ENCODE measurements at regions not wholly inside any gene's neighbourhood (a gene's known extent, or its start where the extent isn't known, plus 50 kb on each side); places are given as distances from the start of the nearest gene placed in this dataset.
"Not testable (repeated sequence)": the region's sequence is repeated elsewhere in the genome, so short reads cannot be mapped to it uniquely, and the experiment has no call there.

- no peak for DNase-seq
These were observed 122.9 kb upstream of the PDE7B start for GRCh38 chr6:135728589-135728988.

- DNase-seq = no peak
These were observed 120.4 kb upstream of the PDE7B start for GRCh38 chr6:135731116-135731515.

DNA sequence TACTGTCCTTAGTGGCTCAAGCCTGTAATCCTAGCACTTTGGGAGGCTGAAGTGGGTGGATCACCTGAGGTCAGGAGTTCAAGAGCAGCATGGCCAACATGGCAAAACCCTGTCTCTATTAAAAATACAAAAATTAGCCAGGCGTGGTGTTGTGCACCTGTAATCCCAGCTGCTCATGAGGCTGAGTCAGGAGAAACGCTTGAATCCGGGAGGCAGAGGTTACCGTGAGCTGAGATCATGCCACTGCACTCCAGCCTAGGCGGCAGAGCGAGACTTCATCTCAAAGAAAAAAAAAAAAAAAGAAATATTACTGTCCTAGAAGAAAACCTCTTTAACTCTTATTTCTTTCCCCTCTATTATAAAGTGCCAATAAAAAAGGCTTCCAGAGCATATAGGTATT is 115.2 kb upstream of the PDE7B start:
- DNase-seq = not testable (repeated sequence)

GRCh38 chr6:135738636-135739035 is 112.9 kb upstream of the PDE7B start:
- no peak for DNase-seq

DNA sequence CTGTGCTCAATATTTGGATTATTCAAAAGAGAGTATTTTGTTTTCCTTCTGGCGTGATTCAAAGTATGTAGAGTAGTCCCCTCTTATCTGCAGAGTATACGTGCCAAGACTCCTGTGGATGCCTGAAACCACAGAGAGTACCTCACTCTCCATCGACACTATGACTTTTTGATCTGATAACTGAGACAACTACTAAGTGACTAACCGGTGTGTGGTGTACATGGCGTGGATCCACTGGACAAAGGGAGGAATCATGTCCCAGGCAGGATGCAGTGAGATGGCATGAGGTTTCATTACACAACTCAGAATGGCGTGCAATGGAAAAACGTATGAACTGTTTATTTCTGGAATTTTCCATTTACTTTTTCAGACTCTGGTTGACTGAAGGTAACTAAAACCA is 112.2 kb upstream of the PDE7B start:
- no peak for DNase-seq

DNA sequence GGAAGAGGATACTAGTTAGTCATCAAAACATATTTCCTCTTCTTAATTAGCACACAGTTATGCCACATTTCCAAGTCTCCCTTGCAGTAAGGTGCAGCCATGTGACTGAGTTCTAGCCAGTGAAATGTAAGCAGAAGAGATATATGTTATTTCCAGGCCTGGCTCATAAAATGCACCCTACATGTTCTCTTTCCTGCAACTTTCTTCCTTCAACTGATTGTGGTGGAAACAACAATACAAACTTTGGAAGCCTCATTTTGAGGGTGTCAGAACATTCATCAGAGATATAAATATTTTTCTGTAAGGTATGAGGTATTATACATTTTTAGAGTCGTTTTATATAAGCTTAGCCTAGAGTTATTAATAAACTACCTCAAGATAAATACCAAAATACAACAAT is 110.9 kb upstream of the PDE7B start:
- no peak for DNase-seq

DNA sequence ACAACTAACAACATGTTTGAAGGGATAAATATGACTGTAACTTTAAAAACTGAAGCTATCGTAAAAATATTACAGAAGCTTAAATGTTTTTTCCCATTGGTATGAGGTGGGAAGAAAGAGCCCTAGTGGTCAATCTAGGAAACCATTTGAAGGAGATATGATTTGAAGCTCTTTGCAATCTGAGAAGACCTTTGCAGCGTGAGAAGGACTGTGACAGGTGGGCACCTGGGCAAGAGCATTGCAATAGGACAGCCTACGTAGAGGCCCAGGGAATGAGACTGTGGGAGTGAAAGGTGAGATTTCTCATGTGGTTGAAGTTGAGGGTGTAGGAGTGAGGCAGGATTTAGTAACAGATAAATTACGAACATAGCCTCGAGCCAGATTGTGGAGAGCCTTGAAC is 108.0 kb upstream of the PDE7B start:
- DNase-seq = no peak

- DNase-seq = no peak
These were observed 103.3 kb upstream of the PDE7B start for GRCh38 chr6:135748189-135748588.

- DNase-seq = no peak
These were observed 101.4 kb upstream of the PDE7B start for GRCh38 chr6:135750081-135750480.

DNA sequence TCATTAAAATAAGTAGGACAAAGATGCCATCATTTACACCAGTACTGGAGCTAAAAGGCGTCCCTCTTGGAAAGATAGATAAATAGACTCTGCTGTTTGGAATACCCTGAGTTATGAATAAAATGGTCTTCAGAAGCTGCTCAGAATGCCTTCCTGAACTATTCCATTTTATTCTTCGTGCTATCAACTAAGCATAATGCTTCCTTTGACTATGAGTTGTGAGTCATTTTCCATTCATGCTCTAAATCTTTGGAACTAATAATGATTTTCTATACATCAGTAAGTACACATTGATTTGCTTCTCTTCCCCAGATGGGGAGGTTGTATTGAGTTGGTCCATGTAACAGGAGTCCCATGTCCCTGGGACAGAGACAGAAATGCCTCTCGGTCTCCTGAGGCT is 98.3 kb upstream of the PDE7B start:
- no peak for DNase-seq

GRCh38 chr6:135759831-135760230 is 91.7 kb upstream of the PDE7B start:
- DNase-seq = no peak

GRCh38 chr6:135774006-135774405 is 77.5 kb upstream of the PDE7B start:
- DNase-seq = no peak

- DNase-seq = no peak
These were observed 72.3 kb upstream of the PDE7B start for GRCh38 chr6:135779213-135779612.

DNA sequence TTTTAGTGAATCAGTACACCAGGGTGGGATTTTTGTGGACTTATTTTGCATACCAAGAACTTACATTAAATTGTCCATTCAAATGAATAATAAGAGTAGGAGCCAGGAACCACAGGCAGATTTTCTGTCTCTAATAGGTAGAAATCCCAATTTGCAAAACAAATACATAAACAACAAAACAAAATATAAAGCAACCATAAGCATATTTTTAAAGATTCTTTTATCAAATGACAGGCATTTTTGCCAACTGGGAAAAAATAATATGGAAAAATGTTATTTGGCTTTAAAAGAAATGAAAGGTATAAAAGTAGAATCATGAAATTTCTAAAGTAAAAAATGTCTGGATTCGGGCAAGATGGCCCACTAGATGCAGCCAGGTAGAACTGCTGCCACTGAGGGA is 71.2 kb upstream of the PDE7B start:
- DNase-seq = no peak

GRCh38 chr6:135782546-135782945 is 69.0 kb upstream of the PDE7B start:
- no peak for DNase-seq

DNA sequence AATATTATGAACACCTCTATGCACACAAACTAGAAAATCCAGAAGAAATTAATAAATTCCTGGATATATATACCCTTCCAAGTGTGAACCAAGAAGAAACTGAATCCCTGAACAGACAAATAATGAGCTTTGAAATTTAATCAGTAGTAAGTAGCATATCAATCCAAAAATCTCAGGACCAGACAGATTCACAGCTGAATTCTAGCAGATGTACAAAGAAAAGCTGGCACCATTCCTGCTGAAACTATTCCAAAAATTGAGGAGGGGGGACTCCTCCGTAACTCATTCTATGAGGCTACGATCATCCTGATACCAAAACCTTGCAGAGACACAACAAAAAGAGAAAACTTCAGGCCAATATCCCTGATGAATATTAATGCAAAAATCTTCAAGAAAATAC is 67.0 kb upstream of the PDE7B start:
- DNase-seq = no peak

- no peak for DNase-seq
These were observed 62.0 kb upstream of the PDE7B start for GRCh38 chr6:135789375-135790050.

- DNase-seq = no peak
These were observed 60.1 kb upstream of the PDE7B start for GRCh38 chr6:135791441-135791840.

GRCh38 chr6:135796643-135797305 is 54.7 kb upstream of the PDE7B start:
- no peak for DNase-seq

GRCh38 chr6:135797361-135797760 is 54.1 kb upstream of the PDE7B start:
- no peak for DNase-seq

DNA sequence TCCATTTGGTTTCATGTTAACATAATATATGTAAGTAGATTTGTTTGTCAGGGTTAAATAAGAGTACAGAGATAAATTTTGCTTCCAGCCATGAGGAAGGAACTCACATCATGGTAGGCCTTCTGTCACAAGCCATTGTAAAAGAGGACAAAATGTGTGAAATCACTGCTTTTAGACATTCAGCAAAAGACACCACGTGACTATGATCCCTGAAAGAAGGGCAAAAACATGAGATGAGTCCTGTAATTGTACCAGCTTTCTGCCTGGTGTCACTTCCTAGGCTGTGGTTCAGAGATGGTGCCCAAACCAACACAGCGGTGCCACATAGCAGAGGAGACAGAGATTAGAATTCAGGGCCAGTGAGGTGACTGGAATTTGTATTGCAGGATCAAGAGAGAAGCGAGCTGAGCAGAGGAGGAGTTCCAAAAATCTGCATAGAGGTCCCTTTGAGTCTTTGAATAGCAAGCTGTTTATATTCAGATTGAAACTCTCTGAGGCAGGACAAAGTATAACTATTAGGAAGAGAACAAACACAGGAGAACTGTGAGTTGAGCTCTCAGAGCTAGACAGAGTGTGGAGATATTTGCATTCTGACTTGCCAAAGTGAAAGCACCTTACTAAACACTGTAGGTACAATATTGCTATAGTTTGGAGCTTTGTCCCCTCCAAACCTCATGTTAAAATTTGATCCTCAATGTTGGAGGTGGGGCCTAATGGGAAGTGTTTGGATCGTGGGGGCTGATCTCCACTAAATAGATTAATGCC is 52.6 kb upstream of the PDE7B start:
- no peak for DNase-seq
